ENCODE measurements at regions not wholly inside any gene's neighbourhood (a gene's known extent, or its start where the extent isn't known, plus 50 kb on each side); places are given as distances from the start of the nearest gene placed in this dataset.

DNA sequence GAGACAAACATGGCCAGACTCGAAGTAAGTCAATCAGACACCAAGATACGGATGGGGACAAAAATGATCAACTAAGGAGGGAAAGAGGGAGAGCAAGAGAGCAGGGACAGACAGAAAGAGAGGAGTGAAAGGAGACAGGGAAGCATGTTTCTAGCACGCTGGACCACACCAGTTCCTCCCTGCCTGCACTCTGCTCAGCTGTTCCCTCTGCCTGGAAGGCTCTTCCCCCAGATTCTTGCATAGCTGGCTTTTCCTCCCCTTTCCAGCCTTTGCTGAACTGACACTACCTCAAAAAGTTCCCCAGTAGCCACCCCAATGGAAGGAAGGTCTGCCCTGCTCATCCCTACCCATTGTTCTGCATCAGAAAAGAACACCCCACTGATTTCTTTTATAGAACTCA is 185.9 kb downstream of the MAFB start:
- no peak overlapping the region for H3K27ac ChIP-seq
- 68 to 72% methylated on average over 3 of the region's 3 CpGs for WGBS, 2 donors
- no peaks in the 10 kb centered on the region for H3K4me1 ChIP-seq
- H3K36me3 ChIP-seq, result no peaks in the 10 kb centered on the region
- intact Hi-C loops (cut with DNase I), result no loop called here
- no peaks in the 10 kb centered on the region for H3K9me3 ChIP-seq
- no peak overlapping the region for H3K4me3 ChIP-seq
- no peaks in the 10 kb centered on the region for H3K27me3 ChIP-seq
- TF ChIP-seq POLR2A (IDR thresholded peaks at IDR 0.05) (no peak), EP300 (IDR thresholded peaks at IDR 0.05) (no peak), POLR2AphosphoS5 (IDR thresholded peaks at IDR 0.05) (no peak)
- TF ChIP-seq, protein P1, sequence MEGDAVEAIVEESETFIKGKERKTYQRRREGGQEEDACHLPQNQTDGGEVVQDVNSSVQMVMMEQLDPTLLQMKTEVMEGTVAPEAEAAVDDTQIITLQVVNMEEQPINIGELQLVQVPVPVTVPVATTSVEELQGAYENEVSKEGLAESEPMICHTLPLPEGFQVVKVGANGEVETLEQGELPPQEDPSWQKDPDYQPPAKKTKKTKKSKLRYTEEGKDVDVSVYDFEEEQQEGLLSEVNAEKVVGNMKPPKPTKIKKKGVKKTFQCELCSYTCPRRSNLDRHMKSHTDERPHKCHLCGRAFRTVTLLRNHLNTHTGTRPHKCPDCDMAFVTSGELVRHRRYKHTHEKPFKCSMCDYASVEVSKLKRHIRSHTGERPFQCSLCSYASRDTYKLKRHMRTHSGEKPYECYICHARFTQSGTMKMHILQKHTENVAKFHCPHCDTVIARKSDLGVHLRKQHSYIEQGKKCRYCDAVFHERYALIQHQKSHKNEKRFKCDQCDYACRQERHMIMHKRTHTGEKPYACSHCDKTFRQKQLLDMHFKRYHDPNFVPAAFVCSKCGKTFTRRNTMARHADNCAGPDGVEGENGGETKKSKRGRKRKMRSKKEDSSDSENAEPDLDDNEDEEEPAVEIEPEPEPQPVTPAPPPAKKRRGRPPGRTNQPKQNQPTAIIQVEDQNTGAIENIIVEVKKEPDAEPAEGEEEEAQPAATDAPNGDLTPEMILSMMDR (IDR thresholded peaks at IDR 0.05), result no peak
- DNase-seq, result no peak

DNA sequence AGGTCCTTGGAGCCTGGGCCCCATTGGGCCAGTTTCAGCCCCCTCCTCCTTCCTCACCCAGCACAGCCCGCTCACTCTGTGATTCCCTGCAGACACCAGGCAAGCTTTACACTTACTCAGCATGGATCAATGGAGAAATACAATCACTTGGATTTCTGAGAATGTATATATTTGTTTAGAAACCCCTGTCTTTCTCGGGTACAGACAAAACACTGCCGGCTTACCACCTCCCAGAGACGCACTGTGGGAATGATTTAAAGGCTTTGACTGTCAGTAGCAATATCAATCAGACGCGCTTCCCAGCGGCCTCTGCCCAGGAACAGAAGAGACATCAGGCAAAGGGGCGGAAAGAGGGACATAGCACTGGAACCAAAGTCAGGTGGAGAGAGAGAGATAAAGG is 186.5 kb downstream of the MAFB start:
- Histone ChIP-seq H3K4me1 (no peaks in the 10 kb centered on the region), H3K27ac (no peak overlapping the region), H3K36me3 (no peaks in the 10 kb centered on the region), H3K9me3 (no peaks in the 10 kb centered on the region), H3K4me3 (no peak overlapping the region), H3K27me3 (no peaks in the 10 kb centered on the region)
- WGBS, 2 donors, result 73% methylated on average over 8 of the region's 8 CpGs
- no peak for DNase-seq
- TF ChIP-seq POLR2A (IDR thresholded peaks at IDR 0.05), result no peak
- no peak for TF ChIP-seq EP300 (IDR thresholded peaks at IDR 0.05)
- TF ChIP-seq, protein P1 (IDR thresholded peaks at IDR 0.05), result no peak
- no peak for TF ChIP-seq POLR2AphosphoS5 (IDR thresholded peaks at IDR 0.05)
- intact Hi-C loops (cut with DNase I), result no loop called here

DNA sequence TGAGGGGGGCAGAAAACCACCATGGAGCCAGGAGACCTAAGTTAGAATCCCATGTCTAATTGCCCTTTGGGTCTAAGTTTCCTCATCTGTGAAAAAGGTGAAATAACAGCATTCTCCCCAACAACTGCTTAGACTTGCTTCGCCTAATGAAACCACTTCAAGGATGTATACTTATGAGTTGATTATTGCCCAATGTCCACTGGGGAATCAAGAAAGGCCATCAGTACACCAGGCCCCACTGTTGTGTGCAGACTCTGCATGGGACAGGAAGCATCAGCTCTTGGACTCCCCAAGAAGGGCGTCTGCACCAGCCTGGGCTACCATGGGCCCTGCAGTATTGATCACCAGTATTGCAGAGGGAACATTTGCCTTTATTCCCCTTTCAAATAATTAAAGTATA is 189.6 kb downstream of the MAFB start:
- Histone ChIP-seq H3K36me3 (no peaks in the 10 kb centered on the region), H3K27me3 (no peaks in the 10 kb centered on the region), H3K27ac (peak overlapping the region in 2 of 4 donors; percentile 25 to 45), H3K4me1 (no peaks in the 10 kb centered on the region), H3K9me3 (no peaks in the 10 kb centered on the region), H3K4me3 (no peak overlapping the region)
- DNase-seq, result no peak
- TF ChIP-seq POLR2A (IDR thresholded peaks at IDR 0.05) (no peak), POLR2AphosphoS5 (IDR thresholded peaks at IDR 0.05) (no peak), EP300 (IDR thresholded peaks at IDR 0.05) (no peak)
- TF ChIP-seq, protein P1 (IDR thresholded peaks at IDR 0.05), result no peak
- 86 to 90% methylated on average over 2 of the region's 2 CpGs for WGBS, 2 donors
- intact Hi-C loops (cut with DNase I), result no loop called here

DNA sequence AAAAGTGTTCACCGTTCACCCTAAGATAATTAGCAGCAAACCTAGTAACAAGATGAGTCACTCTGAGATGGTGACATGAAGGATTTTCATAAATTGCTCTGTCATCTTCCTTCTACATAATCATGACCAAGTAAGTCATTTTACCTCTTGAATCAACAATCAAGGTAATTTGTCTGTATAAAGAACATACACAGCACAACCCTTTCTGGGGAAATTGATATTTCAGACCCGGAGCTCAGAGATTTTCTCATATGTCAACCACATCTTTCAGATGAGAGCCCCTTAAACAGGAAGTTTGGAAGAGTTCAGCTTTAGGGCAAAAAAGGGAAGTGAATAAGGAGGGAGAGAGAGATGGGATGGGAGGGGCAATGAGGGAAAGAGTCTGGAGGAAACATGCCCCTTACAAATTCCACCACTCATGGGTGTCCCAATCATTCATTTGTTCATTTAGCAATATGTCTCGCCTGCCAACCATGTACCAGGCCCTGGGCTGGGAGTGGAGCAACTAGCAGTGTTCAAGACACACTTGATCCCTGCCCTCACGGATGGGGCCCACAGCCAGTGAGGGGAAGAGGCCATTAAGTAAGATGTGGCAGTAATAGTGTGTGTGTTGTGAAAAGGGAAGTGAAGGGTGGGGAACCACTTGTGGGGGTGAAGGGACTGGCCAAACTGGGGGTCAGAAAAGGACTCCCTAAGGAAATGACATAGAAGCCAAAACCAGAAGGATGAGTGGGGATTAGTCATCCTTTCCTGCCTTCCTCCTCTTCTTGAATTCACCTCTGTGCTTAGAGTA is 190.9 kb downstream of the MAFB start:
- H3K27ac ChIP-seq, result no peak overlapping the region
- intact Hi-C loops (cut with DNase I), result no loop called here
- no peak for TF ChIP-seq POLR2A (IDR thresholded peaks at IDR 0.05)
- TF ChIP-seq POLR2AphosphoS5 (IDR thresholded peaks at IDR 0.05), result peak in 1 of 4 donors; percentile 8
- no peak for TF ChIP-seq EP300 (IDR thresholded peaks at IDR 0.05)
- TF ChIP-seq, protein P1 (IDR thresholded peaks at IDR 0.05), result no peak
- H3K27me3 ChIP-seq, result no peaks in the 10 kb centered on the region
- peak; percentile 81 for DNase-seq
- H3K4me1 ChIP-seq, result peaks cover 0 to 3% (median 0%) of the 10 kb centered on the region in 4 donors
- no peak overlapping the region for H3K4me3 ChIP-seq
- H3K36me3 ChIP-seq, result no peaks in the 10 kb centered on the region
- WGBS, 2 donors, result 42 to 66% methylated on average over 4 of the region's 4 CpGs
- H3K9me3 ChIP-seq, result no peaks in the 10 kb centered on the region

All from sigmoid colon (tissue), 6 donors.